ENCODE measurements at regions not wholly inside any gene's neighbourhood (a gene's known extent, or its start where the extent isn't known, plus 50 kb on each side); places are given as distances from the start of the nearest gene placed in this dataset.

DNA sequence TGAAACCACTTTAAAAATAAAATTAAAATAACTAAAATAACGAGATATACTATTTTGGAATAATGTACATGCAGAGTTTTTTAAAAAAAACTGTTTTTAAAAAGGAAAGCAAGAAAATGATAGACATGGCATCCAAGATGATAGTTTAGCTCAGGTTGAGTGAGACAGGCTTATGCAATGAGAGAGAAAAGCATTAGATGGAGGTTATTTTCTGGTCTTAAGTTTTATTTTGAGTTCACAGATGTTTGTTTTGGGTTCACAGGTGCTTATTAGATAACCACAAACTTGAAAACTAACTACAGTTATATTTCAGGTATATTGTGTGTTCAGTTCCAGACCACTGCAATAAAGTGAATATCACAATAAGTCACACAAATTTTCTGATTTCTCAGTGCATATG, 413.6 kb upstream of the TMCO5A start:
- TF ChIP-seq CTCF (IDR thresholded peaks at IDR 0.05; ENCODE audit: borderline replicate concordance, extremely low read depth, low read length, poor library complexity, severe bottlenecking) (no peak), EZH2 (IDR thresholded peaks at IDR 0.05; ENCODE audit: borderline replicate concordance, low read depth, low read length, severe bottlenecking) (no peak)
